Dendritic cell treated with granulocyte-macrophage colony-stimulating factor and Interleukin-4, amounts not matched to agents 40 ng/mL and 50 ng/mL, for 4 days (primary cell): ENCODE measurements at regions not wholly inside any gene's neighbourhood (a gene's known extent, or its start where the extent isn't known, plus 50 kb on each side); places are given as distances from the start of the nearest gene placed in this dataset.
"Not testable (repeated sequence)": the region's sequence is repeated elsewhere in the genome, so short reads cannot be mapped to it uniquely, and the experiment has no call there.

Source experiments
- H3K27ac Mint-ChIP-seq: one replicate; pipeline ENCODE4 v1.8.0; 2022; ENCODE audit warnings: mild to moderate bottlenecking, mixed read lengths
- H3K27me3 Mint-ChIP-seq: one replicate; pipeline ENCODE4 v1.8.0; 2022; ENCODE audit warnings: mild to moderate bottlenecking, mixed read lengths
- H3K36me3 Mint-ChIP-seq: one replicate; pipeline ENCODE4 v1.8.0; 2022; ENCODE audit warnings: low read depth, mixed read lengths
- H3K4me1 Mint-ChIP-seq: one replicate; pipeline ENCODE4 v1.8.0; 2022; ENCODE audit warnings: low read depth, mixed read lengths
- H3K4me3 Mint-ChIP-seq: one replicate; pipeline ENCODE4 v1.8.0; 2022; ENCODE audit warnings: mild to moderate bottlenecking, moderate library complexity, mixed read lengths
- H3K9me3 Mint-ChIP-seq: one replicate; pipeline ENCODE4 v1.8.0; 2022; ENCODE audit warnings: mixed read lengths
- intact Hi-C: fragments of 100-400 bp; cut with micrococcal nuclease; formaldehyde crosslinking; loops from one replicate; pipeline ENCODE4 v1.15.0; 2022

DNA sequence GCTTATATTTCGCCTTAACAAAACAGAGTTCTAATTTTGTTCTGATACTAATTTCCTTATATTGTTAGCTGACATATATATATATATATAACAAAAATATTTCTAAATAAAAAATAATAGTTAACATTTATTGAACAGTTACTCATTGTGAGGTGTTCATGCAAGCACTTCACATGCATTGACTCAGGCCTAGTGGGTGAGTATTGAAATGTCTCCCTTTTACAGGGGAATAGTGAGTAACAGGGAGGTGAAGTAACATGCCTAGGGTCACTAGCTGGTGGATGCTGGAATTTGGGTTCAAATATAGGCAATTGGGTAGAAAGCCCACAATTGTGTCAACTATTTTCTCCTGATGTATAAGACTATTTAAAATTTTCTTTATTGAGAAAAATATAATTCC, 102.6 kb upstream of the ZPLD1 start:
- Mint-ChIP-seq H3K4me1 (no peaks in the 10 kb centered on the region), H3K36me3 (no peaks in the 10 kb centered on the region), H3K27me3 (no peaks in the 10 kb centered on the region), H3K27ac (no peak overlapping the region), H3K9me3 (no peaks in the 10 kb centered on the region), H3K4me3 (no peak overlapping the region)
- intact Hi-C loops = no loop called here

GRCh38 chr3:102332934-102333333, 101.9 kb upstream of the ZPLD1 start:
- intact Hi-C loops = no loop called here
- no peak overlapping the region for H3K27ac Mint-ChIP-seq
- no peaks in the 10 kb centered on the region for H3K4me1 Mint-ChIP-seq
- no peaks in the 10 kb centered on the region for H3K36me3 Mint-ChIP-seq
- H3K9me3 Mint-ChIP-seq = no peaks in the 10 kb centered on the region
- no peaks in the 10 kb centered on the region for H3K27me3 Mint-ChIP-seq
- no peak overlapping the region for H3K4me3 Mint-ChIP-seq

DNA sequence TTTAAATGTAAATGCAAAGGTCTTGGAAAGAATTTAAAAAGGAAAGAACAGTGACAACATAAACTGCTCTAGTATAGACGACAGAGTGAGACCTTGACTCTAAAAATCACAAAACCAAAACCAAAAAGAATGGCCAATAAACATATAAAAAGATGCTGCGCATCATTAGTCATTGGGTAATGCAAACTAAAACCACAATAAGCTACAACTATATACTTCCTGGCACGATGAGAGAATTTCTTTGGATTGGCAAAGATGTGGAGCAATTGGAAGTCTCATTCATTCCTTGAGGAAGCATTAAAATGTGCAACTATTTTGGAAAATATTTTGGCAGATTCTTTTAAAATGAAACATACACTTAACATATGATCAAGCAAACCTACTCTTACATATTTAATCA, 98.7 kb upstream of the ZPLD1 start:
- H3K36me3 Mint-ChIP-seq = no peaks in the 10 kb centered on the region
- H3K27me3 Mint-ChIP-seq = no peaks in the 10 kb centered on the region
- H3K9me3 Mint-ChIP-seq = no peaks in the 10 kb centered on the region
- H3K4me3 Mint-ChIP-seq = no peak overlapping the region
- H3K27ac Mint-ChIP-seq = no peak overlapping the region
- H3K4me1 Mint-ChIP-seq = no peaks in the 10 kb centered on the region
- intact Hi-C loops = no loop called here

DNA sequence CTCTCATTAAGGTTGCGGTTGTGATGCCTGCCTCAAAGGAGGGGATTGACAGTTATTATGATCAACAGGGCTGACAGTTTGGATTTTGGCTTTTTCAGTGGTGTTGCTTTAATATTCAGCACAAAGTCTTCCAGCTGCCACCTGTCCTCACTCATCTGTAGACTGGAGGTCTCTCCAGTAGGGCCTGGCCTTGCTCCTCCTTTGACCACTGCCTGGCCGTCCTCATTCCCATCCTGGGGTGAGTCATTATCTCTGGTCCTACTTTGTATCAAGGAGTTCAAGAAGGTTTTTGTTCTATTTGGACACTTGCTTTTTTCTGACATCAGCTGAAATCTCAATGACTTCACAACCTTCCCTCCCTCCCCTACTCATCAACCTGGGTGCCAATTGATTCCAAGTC, 95.1 kb upstream of the ZPLD1 start:
- Mint-ChIP-seq H3K27ac (no peak overlapping the region), H3K9me3 (no peaks in the 10 kb centered on the region), H3K27me3 (no peaks in the 10 kb centered on the region)

GRCh38 chr3:102346897-102347296, 87.9 kb upstream of the ZPLD1 start:
- intact Hi-C loops = no loop called here
- Mint-ChIP-seq H3K9me3 (no peaks in the 10 kb centered on the region), H3K36me3 (no peaks in the 10 kb centered on the region), H3K27ac (no peak overlapping the region), H3K4me3 (no peak overlapping the region), H3K27me3 (no peaks in the 10 kb centered on the region), H3K4me1 (no peaks in the 10 kb centered on the region)

More for the DNA sequence above, 95.1 kb upstream of the ZPLD1 start:
- Mint-ChIP-seq H3K36me3 (no peaks in the 10 kb centered on the region), H3K4me3 (no peak overlapping the region), H3K4me1 (no peaks in the 10 kb centered on the region)
- intact Hi-C loops = no loop called here

- H3K9me3 Mint-ChIP-seq = no peaks in the 10 kb centered on the region
- H3K27ac Mint-ChIP-seq = no peak overlapping the region
- H3K27me3 Mint-ChIP-seq = no peaks in the 10 kb centered on the region
- H3K4me1 Mint-ChIP-seq = no peaks in the 10 kb centered on the region
- H3K36me3 Mint-ChIP-seq = no peaks in the 10 kb centered on the region
- no peak overlapping the region for H3K4me3 Mint-ChIP-seq
- intact Hi-C loops = no loop called here
Measured at GRCh38 chr3:102348904-102349303, 85.9 kb upstream of the ZPLD1 start.

DNA sequence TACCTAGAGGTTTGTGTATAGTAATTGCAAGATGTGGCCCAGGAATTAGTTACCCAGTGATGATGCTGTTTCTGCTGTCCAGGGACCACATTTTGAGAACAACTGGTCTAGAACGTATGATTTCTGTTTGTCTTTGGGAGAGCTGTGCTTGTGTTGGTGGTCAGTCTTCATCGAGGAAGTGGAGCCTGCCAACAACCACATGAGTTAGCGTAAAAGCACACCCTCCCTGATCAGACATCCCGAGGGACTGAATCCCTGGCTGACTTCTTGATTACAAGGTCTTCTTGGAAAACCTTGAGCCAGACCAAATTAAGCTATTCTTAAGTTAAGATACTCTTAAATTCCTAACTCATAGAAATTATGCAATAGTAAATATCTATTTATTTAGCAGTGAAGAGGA, 81.7 kb upstream of the ZPLD1 start:
- intact Hi-C loops = no loop called here
- Mint-ChIP-seq H3K9me3 (no peaks in the 10 kb centered on the region), H3K27me3 (no peaks in the 10 kb centered on the region), H3K4me1 (no peaks in the 10 kb centered on the region), H3K27ac (no peak overlapping the region), H3K36me3 (no peaks in the 10 kb centered on the region), H3K4me3 (no peak overlapping the region)

GRCh38 chr3:102353805-102354204, 81.0 kb upstream of the ZPLD1 start:
- no peaks in the 10 kb centered on the region for H3K4me1 Mint-ChIP-seq
- H3K27ac Mint-ChIP-seq = no peak overlapping the region
- intact Hi-C loops = no loop called here
- H3K4me3 Mint-ChIP-seq = no peak overlapping the region
- H3K9me3 Mint-ChIP-seq = no peaks in the 10 kb centered on the region
- no peaks in the 10 kb centered on the region for H3K36me3 Mint-ChIP-seq
- H3K27me3 Mint-ChIP-seq = no peaks in the 10 kb centered on the region

- Mint-ChIP-seq H3K27ac (no peak overlapping the region), H3K36me3 (no peaks in the 10 kb centered on the region), H3K4me3 (no peak overlapping the region), H3K4me1 (no peaks in the 10 kb centered on the region), H3K9me3 (no peaks in the 10 kb centered on the region), H3K27me3 (no peaks in the 10 kb centered on the region)
- intact Hi-C loops = no loop called here
Measured at GRCh38 chr3:102354818-102355515, 79.8 kb upstream of the ZPLD1 start.

DNA sequence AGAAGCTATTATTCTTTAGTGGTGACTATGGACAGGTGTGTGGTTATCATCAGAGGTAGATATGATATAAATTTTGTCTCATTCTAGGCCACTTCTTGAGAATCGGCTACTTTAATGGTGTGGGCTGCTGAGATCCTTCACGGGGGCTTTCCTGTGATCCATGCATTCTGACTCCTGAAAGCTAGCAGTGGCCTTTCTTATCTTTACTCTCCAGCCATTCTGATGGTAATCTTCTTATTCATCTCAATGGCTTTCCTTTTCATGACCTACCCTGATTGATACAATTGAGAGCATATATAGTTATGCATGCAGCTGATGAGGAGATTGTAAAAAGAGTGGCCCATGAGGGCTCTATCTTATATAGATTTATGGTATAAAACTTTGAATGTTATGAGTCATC, 78.3 kb upstream of the ZPLD1 start:
- H3K9me3 Mint-ChIP-seq = no peaks in the 10 kb centered on the region

DNA sequence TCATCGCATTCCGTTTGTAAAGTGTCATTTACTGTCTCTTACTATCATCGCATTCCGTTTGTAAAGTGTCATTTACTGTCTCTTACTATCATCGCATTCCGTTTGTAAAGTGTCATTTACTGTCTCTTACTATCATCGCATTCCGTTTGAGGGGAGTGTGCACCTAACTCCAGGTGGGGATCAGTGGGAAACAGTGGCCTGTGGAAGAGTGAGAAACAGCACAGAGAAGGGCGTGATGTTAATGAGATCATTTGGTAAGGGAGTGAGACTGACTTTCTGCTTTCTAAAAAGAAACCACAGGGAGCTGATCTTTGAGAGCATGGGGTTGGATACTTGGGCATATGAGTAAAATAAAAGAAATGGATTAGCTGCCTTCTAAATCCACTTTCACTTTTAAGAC, 77.5 kb upstream of the ZPLD1 start:
- H3K27ac Mint-ChIP-seq, H3K27me3 Mint-ChIP-seq, H3K36me3 Mint-ChIP-seq, H3K4me3 Mint-ChIP-seq, H3K9me3 Mint-ChIP-seq, H3K4me1 Mint-ChIP-seq, intact Hi-C loops: not testable (repeated sequence)

More for the DNA sequence above, 78.3 kb upstream of the ZPLD1 start:
- Mint-ChIP-seq H3K27me3 (no peaks in the 10 kb centered on the region), H3K27ac (no peak overlapping the region), H3K4me3 (no peak overlapping the region), H3K4me1 (no peaks in the 10 kb centered on the region), H3K36me3 (no peaks in the 10 kb centered on the region)
- intact Hi-C loops = no loop called here

DNA sequence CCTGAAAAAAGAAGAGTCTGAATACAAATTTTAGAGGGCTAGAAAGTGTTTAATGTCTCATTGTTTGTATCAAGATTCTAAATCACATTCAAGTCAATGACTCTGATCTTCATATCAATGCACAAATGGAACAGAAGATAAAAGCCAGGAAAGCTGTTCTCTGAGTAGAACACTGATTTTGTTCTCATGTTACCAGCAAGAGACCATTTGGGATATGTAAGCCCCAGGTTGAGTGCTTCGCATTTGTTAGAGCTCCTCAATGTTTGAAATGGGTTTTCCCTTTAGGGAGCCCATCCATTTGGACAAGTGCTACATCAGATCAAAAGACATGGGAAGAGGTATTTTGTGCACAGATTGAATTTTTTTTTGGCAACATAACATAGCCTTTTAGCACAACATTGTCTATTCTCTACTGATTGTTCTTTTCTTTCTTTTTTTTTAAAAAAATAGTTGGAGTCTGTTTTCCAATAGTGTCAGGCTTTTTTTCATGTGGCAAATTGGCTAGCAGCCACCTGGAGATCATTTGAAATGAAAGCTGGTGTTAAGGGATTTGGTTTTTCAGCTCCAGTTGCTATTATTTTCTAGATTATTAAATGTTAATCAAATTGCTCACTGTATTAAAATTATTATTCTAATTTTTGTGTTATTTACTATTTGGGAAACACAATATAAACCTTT, 74.5 kb upstream of the ZPLD1 start:
- H3K9me3 Mint-ChIP-seq = peaks cover 28% of the 10 kb centered on the region
- H3K4me1 Mint-ChIP-seq = no peaks in the 10 kb centered on the region

GRCh38 chr3:102361101-102361500, 73.7 kb upstream of the ZPLD1 start:
- intact Hi-C loops = no loop called here
- Mint-ChIP-seq H3K27me3 (no peaks in the 10 kb centered on the region), H3K9me3 (peaks cover 28% of the 10 kb centered on the region), H3K4me1 (no peaks in the 10 kb centered on the region), H3K36me3 (no peaks in the 10 kb centered on the region), H3K4me3 (no peak overlapping the region), H3K27ac (no peak overlapping the region)

More for the DNA sequence above, 74.5 kb upstream of the ZPLD1 start:
- Mint-ChIP-seq H3K27ac (no peak overlapping the region), H3K4me3 (no peak overlapping the region), H3K36me3 (no peaks in the 10 kb centered on the region), H3K27me3 (no peaks in the 10 kb centered on the region)
- intact Hi-C loops = no loop called here

GRCh38 chr3:102366116-102366515, 68.7 kb upstream of the ZPLD1 start:
- H3K36me3 Mint-ChIP-seq, H3K4me3 Mint-ChIP-seq, H3K27me3 Mint-ChIP-seq, intact Hi-C loops, H3K4me1 Mint-ChIP-seq, H3K27ac Mint-ChIP-seq: not testable (repeated sequence)
- H3K9me3 Mint-ChIP-seq = peaks cover 40% of the 10 kb centered on the region
